ENCODE measurements at regions not wholly inside any gene's neighbourhood (a gene's known extent, or its start where the extent isn't known, plus 50 kb on each side); places are given as distances from the start of the nearest gene placed in this dataset.

DNA sequence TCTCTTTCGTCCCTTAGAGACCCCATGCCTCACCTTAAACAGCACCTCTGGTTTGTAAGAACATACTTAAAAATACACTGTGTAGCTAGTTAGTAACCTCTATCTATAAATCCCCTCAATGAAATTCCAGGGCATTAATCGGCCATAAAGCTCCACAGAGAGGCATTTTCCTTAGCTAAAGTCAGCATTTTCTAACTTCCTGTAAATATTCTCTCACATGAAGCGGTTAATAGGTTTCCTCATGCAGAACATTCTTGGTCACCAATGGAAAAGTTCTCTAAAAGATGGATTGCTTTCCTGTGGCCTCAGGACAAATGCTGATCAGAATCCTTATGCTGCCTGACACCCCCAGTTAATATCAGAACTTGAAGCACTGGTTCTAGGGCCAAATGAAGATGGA is 248.6 kb upstream of the BOD1L1 start:
- TF ChIP-seq, protein P1, sequence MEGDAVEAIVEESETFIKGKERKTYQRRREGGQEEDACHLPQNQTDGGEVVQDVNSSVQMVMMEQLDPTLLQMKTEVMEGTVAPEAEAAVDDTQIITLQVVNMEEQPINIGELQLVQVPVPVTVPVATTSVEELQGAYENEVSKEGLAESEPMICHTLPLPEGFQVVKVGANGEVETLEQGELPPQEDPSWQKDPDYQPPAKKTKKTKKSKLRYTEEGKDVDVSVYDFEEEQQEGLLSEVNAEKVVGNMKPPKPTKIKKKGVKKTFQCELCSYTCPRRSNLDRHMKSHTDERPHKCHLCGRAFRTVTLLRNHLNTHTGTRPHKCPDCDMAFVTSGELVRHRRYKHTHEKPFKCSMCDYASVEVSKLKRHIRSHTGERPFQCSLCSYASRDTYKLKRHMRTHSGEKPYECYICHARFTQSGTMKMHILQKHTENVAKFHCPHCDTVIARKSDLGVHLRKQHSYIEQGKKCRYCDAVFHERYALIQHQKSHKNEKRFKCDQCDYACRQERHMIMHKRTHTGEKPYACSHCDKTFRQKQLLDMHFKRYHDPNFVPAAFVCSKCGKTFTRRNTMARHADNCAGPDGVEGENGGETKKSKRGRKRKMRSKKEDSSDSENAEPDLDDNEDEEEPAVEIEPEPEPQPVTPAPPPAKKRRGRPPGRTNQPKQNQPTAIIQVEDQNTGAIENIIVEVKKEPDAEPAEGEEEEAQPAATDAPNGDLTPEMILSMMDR (IDR thresholded peaks at IDR 0.05), result no peak
- DNase-seq (ENCODE audit: low spot score) (no peak), ATAC-seq (ENCODE audit: low FRiP score) (no peak)

DNA sequence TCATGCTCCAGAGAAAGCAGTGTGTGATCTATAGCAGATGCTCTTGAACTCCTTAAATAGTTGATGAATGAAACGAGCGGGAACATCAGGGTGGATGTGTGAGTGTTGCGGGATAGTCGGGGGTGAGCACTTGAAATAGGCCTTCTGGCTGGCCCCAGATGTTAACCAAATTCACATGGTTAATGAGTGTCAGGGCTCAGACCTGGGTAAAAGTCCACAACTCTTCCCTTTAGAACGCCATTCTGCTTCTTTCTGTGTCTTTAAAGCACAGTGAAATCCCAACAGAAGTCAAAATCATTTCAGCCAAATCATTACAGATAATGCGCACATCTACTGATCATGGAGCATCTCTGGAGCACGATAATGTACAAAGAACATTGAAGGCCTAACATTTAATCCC is 249.4 kb upstream of the BOD1L1 start:
- DNase-seq (ENCODE audit: low spot score) (no peak), ATAC-seq (ENCODE audit: low FRiP score) (no peak)
- TF ChIP-seq, protein P1 (IDR thresholded peaks at IDR 0.05), result no peak

DNA sequence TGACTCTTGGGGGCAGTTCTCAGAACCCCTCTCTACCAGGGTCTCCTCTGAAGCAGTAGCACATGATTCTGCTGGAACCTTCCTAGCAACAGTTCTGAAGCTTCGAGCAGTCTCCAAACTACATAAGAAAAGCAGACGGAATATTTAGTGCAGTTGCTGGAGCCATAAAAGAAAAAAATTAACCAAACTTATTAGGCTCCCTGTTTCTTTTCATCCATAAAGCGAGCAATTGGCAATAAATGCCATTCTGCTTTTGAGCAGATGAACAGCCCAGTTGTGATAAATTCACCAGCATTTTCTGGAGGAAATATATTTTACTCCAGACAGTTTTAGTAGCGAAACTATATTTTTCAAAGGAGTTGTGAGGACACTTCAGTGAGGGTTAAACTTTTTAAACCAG is 250.1 kb upstream of the BOD1L1 start:
- ATAC-seq (ENCODE audit: low FRiP score), result no peak
- TF ChIP-seq, protein P1 (IDR thresholded peaks at IDR 0.05), result no peak
- DNase-seq (ENCODE audit: low spot score), result no peak

DNA sequence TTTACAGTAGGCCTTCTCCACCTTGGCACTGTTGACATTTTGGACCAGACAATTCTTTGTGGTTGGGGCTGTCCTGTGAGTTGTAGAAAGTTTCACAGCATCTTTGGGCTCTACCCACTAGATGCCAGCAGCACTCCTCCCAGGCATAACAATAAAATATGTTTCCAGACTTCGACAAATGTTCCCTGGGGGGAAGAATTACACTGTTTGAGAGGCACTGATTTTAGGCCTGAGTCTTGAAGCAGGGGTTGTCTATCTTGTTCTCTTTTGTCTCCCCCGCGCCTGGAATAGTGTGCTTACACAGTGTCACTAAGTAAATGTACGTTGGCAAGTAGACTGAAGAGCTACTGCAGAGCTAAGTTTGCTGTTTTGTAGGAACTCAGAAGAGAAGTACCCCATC is 254.4 kb upstream of the BOD1L1 start:
- DNase-seq (ENCODE audit: low spot score) (no peak), ATAC-seq (ENCODE audit: low FRiP score) (no peak)
- TF ChIP-seq, protein P1 (IDR thresholded peaks at IDR 0.05), result no peak

DNA sequence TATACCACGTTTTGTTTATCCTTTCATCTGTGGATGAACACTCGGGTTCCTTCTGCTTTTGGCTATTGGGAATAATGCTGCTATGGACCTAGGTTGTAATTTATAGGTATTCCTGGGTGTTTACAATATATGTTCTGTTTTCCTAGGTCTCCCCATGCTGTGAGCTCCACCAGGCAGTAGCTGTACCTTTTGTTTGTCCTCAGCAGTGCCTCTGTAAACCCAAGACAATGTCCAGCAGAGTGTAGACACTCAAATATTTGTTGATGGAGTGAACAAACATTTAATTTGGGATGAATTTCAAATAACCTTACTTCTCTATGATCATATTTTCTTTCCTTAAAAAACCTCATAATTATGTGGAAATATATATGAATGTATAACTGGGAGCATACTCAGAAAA is 259.5 kb upstream of the BOD1L1 start:
- DNase-seq (ENCODE audit: low spot score), result no peak
- no peak for ATAC-seq (ENCODE audit: low FRiP score)
- TF ChIP-seq, protein P1 (IDR thresholded peaks at IDR 0.05), result no peak

DNA sequence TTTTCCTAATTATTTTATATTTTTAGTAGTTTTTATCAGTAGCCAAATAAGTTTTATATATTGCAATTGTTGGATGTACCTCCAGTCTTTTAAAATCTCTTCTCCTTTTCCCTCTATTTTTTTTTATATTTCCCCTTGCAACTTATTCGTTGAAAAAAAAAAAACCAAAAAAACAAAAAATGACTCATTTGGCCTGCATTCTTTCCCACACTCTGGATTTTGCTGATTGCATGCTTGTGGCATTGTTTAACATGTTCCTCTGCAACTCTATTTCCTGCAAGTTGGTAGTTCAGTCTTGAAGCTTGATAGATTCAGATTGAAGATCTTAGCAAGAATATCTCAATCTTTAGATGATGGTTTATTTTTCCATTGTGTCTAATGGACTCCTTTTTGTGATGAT is 260.6 kb upstream of the BOD1L1 start:
- TF ChIP-seq, protein P1 (IDR thresholded peaks at IDR 0.05), result no peak
- ATAC-seq (ENCODE audit: low FRiP score) (no peak), DNase-seq (ENCODE audit: low spot score) (no peak)

DNA sequence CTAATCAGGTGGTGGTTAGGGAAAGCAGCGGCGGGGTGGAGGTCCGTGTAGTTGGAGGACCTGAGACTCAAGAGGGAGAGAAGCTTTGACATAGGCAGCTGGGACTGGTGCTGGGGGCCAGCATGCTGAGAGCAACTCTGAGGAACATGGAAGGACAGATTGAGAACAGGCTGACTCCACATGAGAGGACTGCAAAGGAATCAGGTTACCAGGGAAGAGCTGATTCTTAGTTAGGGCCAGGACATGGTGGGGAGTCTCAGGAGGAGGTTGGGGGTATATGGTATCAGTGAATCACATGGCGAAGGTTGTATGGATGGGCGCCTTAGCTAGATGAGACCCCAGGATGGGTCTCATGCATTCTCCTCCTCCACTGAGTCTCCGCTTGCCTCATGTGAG is 264.0 kb upstream of the BOD1L1 start:
- TF ChIP-seq, protein P1 (IDR thresholded peaks at IDR 0.05), result no peak
- DNase-seq (ENCODE audit: low spot score) (no peak), ATAC-seq (ENCODE audit: low FRiP score) (no peak)
